HG02678 (cell line): ENCODE measurements at regions not wholly inside any gene's neighbourhood (a gene's known extent, or its start where the extent isn't known, plus 50 kb on each side); places are given as distances from the start of the nearest gene placed in this dataset.

Experiments
- ATAC-seq: cut with Tn5 transposase; IDR thresholded peaks from one replicate; pipeline ENCODE4 v1.9.1; 2021; ENCODE audit warnings: mild to moderate bottlenecking, moderate library complexity; ENCODE audit not compliant: unreplicated experiment

DNA sequence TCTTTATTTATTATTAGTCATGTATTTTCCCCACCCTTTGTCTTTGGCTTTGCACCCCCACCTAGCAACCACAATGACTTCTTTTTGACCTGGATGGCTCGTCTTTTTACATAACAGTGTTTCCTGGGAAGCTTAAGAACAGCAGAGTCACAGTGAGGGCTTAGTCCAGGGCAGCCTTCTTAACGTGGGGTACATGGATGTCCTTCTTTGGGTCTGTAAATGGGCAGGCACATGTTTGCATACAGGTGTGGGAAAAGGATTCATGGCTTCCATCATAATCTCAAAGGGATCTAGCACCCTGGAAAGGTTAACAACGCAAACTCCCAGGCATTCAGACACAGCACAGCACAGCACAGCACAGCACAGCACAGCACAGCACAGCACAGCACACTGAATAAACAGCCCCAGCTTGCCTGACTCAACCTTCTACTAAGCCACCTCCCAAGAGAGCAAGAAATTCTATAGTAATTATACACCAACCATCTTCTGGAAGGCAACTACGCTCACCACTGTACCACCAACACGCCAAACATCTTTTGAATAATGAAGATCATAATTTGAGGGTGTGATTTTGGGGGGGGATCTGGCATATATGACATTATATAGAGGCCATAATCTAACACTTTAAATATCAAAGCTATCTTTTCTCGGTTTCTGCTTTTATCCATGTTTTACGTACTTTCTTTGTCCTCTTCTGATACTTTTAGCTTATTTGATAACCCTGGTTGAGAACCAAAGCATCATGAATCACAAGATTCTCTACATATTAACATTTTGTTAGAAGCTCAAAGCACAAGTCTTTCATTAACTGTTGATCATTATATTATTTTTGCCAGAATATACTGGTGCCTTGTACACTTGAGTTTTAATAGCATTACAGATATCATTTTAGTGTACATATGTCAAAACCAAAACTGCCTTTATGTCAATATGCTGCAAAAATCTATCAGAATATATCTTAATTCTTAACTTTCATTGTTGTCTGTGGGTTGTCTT, 177.2 kb upstream of the KLF14 start:
- no peak for ATAC-seq

DNA sequence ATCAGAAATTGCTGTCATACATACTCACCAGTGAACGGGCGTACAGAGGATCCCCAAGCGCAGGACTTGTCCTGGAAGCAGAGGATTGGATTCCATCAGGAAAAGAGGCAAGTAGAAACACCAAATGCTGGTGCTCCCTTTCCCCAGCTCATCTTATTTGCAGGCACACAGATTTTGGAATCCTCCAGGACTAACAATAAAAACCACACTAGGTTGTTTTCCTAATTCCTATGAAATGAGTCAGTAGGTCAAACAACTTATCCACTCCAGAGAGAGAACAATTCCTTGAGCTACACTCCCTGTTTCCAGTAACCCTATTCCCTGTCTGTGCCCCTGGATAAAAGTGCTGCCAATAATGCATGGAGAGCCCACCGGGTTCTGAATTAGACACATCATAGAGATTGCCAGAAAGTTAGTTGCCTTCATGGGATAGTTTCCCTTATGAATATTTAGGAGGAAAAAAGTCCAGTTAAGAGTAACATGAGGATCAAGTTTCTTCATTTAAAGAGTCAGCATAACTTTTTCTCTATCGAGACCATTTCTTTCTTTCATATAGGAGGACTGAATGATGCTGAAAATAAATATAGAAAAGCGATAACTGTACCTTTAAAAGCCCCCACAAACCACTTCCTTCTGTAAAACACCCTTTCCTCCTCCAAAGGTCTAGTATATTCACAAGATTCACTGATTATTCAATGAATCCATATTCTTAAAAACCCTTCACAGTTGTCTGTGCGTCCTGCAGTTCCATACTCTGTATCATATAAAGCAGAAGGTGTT, 178.3 kb upstream of the KLF14 start:
- ATAC-seq: no peak

DNA sequence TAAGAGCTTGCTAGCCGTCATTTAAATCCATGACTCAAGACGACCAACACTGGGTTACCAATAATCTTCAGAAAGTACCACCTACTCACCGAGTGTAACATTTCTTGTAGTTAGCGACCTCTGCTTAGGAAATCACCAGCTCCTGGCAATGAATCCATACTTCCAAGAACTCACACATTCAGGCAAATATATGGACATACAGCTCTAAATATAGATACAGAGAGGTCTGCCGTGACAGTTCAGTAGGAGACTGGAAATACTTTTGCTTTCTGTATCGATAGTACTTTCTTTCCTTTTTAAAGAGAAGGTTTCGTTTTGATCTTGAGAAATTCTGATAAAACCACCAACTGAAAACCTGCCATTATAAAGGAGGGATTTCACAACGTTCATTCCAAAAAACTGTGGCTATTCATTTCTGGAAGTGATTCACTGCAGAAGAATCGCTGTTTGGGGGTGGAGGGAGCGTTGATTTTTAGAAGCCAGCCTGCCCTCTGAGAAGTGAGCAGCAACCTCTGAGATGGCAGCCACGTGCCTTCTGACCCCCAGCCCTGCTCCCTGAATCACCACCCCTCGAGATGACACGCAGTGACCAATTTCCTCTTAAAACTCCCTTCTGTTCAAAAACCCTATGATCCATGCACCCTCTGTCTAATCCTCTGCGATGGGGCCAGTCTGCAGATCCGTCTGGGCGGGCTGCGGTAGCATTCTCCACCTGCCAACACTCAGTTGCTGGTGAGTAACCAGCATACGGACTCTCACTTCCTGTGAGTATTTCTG, 179.0 kb upstream of the KLF14 start:
- ATAC-seq: peak; percentile 90

DNA sequence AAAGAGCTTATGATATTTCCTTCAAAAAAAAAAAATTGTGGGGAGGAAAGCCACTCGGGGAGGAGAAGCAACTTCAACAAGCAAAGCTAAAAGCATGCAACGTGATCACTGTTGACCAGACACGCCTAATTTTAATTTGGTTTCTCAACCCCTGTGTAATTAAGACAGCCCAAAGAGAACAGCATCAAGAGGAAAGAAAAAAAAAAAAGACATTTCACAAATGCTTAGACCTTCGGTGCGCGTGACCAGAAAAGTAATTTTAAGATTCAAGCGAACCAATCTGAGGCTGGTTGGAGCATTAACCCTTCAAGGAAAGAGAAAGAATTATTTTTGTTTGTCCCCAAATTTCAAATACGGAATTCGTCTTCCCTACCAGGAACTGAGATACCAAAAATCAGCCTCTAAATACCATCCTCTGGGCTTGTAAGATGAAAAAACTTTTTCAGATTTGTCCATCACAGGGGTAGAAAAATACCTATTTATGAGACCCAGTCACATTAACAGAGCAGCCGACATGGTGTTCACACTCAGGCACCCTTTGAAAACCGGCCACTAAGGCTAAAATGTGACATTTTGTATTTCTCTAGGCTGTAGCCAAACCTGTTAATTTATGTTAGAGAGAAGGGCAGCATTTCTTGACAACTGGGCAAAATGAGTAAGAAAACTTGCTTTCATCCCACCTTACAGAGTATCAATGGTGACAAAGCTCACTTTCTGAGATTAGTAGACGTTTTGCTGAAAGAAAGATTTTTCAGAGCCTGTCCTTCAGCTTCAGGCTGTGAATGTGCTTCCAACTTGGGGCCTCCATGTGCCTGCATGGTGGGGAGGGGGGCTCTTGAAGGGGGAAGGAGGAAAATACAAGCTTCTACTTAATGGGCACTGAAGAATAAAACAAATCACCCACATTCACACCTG, 179.9 kb upstream of the KLF14 start:
- no peak for ATAC-seq

DNA sequence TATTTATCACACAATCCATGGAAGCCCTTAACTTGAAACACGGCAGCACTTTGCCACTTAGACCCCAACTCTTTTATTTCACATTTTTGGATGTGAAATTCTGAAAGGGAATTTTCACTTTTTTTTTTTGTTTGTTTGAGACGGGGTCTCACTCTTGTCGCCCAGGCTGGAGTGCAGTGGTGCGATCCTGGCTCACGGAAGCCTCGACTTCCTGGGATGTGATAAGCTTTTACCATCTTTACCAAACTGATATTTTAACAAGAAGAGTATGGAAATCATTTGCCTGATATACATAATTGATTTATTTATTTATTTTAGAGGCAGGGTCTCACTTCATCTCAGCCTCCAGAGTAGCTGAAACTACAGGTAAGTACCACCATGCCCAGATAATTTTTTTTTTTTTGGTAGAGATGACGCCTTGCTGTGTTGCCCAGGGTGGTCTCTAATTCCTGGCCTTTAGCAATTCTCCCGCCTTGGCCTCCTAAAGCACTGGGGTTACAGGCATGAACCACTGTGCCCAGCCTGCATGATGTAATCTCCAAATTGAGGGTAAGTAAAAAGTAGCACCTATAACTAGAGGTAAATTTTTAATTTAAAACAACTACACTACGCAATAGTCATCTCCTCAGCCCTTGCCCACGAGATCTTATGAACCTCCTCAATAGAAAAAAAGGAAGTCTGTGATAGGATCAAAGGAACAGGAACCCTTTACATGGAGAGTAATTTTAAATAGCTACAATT, 180.7 kb upstream of the KLF14 start:
- ATAC-seq: no peak

DNA sequence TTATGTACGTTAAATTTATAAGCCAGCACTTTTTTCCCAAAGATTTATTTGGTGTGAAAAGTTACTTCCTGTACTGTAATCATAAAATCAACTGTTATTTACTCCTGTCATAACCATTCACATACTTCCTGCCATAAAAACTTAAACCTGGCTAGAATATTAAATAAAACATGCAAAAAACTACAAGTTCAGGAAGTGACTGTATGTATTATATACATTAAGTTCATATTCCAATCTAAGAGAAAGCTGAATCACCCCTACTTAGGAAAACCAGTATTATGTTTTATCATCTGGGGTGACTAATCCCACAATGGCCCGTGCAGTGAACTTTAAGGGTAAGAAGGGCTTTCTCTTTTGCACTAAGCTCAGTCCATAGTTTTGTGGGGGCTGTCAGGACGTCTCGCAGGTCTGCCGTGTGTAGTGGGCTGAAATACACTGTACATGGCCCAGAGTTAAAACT, 183.7 kb upstream of the KLF14 start:
- no peak for ATAC-seq

DNA sequence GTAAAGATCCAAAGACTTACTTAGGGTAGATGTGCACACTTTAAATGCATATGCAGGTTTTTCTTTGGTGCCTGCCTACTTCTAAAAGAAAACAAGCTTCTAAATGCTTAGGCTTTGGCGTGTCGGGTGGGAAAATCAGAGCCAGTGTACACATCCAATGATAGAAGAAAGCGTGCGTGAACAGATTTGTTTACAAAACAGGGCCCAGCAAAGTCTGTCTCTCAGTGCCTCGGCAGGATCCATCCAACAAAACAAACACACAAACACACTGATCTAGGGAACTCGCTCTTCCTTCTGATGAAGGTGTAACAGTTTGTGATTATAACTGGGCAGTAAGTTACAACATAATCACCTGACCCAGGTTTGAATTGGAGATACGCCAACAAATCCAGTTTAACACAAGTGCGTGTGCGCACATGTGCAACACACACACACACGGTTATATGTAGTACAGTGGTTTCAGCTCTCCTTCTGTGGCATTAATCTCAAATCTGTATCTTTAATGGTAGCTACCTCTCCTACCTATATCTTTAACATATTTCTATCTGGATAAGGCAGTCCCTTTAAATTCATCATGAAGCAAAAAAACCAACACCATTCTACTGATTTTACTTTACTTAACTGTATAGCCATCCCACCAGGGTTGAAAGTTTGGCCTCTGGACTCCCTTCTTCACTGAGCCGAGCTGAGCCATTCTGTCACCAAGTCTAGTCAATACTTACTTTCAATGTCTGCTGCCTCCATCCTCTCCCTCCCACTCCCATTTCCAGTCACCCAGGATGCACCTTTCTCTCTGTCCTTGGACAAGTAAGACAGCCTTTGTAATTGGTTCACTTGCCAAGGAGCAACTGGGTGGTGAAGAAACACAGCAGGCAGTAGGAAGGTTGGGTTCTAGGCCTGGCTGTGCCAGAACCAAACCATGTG, 184.4 kb upstream of the KLF14 start:
- no peak for ATAC-seq

DNA sequence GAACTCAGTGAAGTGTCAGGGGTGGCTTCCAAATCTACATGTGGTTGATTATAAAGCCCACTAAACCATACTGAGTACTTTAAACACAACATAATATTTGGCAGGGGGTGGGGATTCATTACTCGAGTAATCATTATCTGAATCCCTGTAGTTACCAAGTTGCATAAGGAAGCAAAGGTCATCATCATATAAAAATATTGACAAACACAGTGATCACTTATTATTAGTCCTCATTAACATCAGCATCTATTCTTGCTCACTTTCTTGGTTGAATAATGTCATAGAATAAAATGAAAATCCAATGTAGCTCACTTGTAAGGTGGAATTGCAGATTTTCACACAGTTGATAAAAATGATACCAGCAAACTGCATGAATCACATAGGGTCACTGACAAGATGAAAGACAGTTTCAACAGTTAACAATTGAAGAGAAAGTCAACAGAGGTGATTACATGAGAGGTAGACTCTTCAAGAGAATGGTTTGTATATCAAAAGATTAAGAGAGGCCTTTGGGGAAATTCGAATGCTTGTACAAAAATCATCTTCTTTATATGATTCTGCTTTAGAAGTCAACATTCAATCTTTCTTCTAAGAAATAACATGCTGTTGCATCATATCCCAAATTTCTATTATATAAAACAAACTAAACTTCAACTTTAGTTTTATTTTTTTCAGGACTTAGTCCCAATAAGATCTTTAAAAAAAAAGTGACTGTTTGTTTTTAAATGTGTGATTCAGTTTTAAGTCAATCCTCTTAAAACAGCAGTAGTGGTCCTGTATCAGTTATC, 185.5 kb upstream of the KLF14 start:
- no peak for ATAC-seq

DNA sequence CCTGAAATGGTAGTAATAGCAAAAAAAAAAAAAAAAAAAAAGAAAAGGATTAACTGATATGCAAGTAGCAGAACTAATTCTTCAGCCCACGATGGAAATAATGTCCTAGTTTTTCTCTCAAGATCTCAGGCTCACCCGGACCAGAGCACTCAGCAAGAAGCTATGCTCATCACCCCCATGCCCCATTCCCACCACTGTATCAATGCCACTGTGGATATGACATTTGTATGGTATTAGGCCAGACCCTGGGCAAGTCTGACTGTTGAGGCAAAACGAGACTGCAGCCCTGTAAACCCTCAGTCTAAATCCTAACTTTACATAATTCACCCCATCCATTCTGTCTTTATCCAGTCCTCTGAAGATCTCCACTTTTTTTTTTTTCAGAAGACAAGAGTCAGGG, 186.1 kb upstream of the KLF14 start:
- no peak for ATAC-seq

DNA sequence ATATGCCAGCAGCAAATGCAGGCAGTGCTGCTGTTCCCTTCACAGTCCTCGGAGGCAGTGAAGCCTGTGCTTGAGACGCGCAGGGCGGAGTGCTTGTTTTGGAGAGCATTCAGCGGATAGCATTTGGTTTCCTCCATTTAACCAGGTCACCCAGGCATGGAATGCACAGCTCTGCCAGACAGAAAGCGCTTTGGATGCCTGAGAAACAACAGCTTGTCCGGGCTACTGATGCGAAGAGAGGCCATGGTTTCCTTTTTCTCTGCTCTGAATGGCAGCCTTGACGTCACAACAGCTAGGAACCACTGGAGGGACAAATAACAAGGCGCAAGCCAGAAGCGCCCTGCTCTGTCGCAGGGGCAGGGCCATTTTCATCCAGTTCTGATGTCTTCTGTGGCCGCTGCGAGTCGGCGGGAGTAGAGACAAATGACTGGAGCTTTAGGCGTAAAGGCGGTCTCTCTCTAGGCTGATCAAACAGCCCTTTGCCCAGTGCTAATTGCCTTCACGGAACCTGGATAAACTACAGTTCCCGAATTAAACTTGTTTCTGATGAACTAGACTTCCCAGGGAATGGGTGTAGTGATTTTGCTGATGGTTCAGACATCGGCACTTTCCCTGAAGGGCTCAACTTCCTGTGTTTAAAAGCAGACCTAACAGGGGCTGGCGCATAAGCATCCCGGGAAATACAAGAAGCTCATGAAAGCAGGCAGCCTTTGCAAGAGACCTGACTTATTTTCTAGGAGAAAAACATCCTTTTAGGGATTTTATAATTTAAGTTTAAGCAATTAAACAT, 187.6 kb upstream of the KLF14 start:
- no peak for ATAC-seq

DNA sequence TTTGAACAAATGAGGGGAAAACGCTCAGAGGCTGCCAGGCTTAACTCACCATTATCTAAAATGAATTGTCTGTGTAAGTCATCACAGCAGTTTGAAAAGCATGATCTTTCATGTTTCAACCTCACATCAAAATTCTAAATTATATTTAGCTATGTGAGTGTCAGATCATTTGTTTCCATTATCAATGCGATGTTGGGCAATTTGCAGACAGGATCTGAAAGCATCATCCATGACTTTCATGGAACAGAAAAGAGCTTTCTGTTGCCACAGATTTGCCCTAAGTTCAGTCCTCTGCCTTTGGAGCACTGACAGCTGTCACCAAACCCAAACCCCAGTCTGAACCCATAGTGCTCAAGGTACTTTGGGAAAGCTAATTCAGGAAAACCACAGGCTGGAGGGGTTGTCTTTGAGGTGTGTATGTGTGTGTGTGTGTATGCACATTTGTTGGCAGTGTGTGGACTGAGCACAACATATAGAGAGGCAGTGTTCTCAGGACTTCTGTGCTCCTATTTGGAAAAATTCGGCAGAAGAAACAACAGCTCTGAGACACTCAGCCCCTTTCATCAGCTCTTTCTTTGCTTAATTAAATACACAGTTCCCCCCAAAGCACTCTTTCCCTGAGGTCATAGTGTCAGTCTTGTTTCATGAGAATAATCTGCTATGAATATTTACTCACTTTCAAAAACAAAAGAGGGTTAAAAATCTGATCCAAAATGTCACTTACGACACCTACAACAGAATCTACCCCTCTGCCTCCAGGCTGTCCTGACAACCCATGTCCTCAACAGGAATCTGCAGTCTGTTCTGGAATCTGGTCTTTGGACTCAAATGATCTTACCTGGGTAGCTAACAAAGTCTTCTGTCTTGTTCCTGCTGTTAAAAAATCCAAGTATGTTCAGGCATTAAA, 188.5 kb upstream of the KLF14 start:
- no peak for ATAC-seq

DNA sequence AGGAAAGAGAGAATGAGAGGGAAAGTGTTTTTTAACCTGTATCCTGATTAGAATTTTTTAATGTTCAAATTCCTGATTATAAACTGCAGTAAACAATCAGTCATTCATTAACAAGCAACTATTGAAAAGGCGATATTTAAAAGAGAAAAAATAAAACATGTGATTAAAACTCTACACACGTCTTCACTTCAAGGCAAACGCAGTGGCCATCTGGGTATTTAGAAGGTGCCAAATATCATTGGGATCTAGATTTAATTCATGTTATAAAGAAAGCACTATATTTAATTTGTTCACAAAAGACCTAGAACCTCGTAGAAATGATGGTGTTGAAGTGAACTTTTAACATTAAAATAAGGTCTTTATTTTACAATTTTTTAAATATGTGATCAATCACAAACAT, 189.4 kb upstream of the KLF14 start:
- no peak for ATAC-seq

DNA sequence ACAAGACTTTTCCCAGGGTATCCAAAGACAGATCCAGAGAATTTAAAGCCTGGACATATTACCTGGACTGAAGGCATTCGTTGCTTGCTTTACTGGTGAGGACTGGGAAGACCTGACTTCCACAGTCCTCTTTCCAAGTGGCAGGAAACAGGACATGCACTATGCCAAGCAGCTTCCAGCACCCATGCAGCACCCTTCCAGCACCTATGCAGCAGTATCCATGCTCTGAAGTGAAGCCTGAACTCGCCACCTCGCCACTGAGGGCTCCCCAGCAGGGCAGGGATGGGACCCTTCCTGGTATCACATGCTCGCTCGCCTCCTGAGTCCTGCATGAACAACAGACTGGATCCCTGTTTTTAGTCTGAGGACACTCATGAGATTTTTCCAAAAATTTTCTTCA, 189.9 kb upstream of the KLF14 start:
- ATAC-seq: no peak

DNA sequence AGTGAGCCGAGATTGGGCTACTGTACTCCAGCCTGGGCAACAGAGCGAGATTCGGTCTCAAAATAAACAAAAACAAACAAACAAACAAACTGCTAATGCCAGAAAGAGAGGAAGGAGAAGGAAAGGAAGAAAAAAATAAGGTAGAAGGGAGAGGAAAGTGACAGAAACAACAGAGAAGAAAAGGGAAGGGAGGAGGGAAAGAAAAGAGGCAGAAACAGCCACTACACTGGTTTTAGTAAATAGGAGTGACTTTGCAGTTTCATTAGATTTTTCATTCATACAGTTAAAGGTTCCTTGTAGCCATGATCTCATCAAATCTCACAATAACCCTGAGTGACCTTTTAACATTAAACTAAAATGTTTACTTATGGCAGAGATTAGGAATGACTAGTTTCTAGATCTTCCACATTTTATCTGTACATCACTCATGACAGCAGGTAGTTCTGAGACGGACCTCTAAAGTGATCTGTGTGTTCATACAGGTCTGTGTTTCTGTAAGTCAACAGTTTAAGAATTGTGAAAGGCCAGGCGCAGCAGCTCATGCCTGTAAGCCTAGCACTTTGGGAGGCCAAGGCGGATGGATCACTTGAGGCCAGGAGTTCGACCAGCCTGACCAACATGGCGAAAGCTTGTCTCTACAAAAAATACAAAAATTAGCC, 191.3 kb upstream of the KLF14 start:
- ATAC-seq: no peak

DNA sequence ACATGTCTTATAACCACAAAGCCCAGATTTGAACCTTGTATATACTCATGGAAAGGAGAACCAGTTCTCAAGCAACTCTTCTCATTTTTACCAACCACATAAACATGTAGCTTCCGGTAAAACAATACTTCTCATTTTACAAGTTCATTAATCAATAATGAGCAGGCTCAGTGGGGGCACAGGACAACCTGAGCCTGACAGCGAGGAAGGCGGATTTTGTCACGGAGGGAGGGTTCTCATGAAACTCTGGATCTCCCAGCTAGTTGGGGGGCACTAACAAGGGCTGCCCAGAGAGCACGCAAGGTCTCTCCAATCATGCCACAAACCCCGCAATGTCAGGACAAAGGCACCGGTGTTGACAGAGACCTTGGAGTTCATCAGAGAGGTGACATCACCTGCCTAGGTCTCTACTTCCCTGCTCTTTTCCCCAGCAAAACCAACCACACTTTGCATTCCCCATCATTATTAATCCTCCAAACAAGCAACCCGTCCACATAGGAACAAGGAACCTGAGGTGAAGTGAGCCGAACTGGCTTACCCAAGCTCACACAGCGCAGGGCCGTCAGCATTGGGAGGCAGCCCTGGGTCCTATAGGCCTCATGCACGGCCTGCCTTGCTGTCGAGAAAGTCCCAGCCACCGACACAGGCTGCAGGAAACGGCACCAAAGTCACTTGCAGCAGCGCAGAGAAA, 192.1 kb upstream of the KLF14 start:
- ATAC-seq: no peak
